Nephron progenitor cell (in vitro differentiated cells): ENCODE measurements at regions not wholly inside any gene's neighbourhood (a gene's known extent, or its start where the extent isn't known, plus 50 kb on each side); places are given as distances from the start of the nearest gene placed in this dataset.

Experiments used
- DNase-seq: peaks from one replicate; pipeline ENCODE4 v3.0.0; 2021
- H3K27ac Mint-ChIP-seq: 2 replicates; pipeline ENCODE4 v1.8.0; 2021; ENCODE audit warnings: mild to moderate bottlenecking, moderate library complexity, mixed read lengths
- H3K27me3 Mint-ChIP-seq: 2 replicates; pipeline ENCODE4 v1.8.0; 2021; ENCODE audit warnings: mild to moderate bottlenecking, low read depth, mixed read lengths; ENCODE audit not compliant: poor library complexity
- H3K36me3 Mint-ChIP-seq: 2 replicates; pipeline ENCODE4 v1.8.0; 2021; ENCODE audit warnings: low read depth, mixed read lengths
- H3K4me1 Mint-ChIP-seq: 2 replicates; pipeline ENCODE4 v1.8.0; 2021; ENCODE audit warnings: mixed read lengths
- H3K4me3 Mint-ChIP-seq: 2 replicates; pipeline ENCODE4 v1.8.0; 2021; ENCODE audit warnings: mild to moderate bottlenecking, moderate library complexity, mixed read lengths
- H3K9me3 Mint-ChIP-seq: 2 replicates; pipeline ENCODE4 v1.8.0; 2021; ENCODE audit warnings: mild to moderate bottlenecking, moderate library complexity, mixed read lengths
- CTCF ChIP-seq: fragments of 200-600 bp; sonication (generic); IDR thresholded peaks from 2 replicates; pipeline ENCODE4 v1.5.0; 2021; ENCODE audit warnings: antibody characterized with exemption

DNA sequence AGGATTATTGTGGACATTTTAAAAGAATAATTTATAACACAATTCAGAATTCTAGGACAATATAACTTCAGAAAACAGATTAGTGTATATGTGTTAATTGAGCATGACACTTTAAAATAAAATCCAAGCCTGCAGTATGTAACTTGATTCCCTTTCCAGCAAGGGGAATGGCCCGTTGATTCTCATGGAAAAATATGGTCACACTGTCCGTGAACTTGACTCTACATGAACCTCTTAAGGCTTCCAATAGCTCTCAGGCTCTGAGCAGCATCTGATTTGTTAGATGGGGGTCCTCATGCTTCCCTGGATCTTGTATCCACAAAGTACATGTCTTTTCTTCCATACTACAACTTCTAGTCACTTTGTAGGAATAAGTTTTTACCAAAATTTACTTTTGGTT is 85.5 kb upstream of the AKR1E2 start:
- Mint-ChIP-seq H3K9me3 (peaks cover 5% of the 10 kb centered on the region), H3K36me3 (no peaks in the 10 kb centered on the region), H3K27me3 (peaks cover 7% of the 10 kb centered on the region), H3K4me1 (peaks cover 12% of the 10 kb centered on the region), H3K4me3 (no peak overlapping the region), H3K27ac (no peak overlapping the region)
- no peak for TF ChIP-seq CTCF
- DNase-seq: no peak

DNA sequence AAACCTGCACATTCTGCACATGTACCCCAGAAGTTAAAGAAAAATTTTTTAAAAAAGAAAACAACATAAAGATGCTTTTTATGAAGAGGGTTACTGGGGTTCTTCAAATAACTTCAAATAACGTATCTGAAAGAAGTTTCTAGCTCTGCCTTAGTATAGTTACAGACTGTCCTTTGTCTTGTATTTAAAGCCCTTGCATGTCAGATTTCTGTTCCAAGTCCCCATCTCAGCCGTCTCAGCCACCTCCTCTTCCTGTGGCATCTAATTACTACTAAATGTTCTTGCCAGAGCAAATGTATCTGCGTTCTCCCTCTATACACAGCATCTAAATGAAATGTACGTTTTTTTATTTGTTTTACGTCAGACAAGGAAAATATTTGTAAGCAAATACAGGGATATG is 89.4 kb upstream of the AKR1E2 start:
- no peaks in the 10 kb centered on the region for H3K9me3 Mint-ChIP-seq
- H3K36me3 Mint-ChIP-seq: no peaks in the 10 kb centered on the region
- no peak for TF ChIP-seq CTCF
- H3K4me1 Mint-ChIP-seq: peaks cover 12% of the 10 kb centered on the region
- no peak overlapping the region for H3K27ac Mint-ChIP-seq
- H3K4me3 Mint-ChIP-seq: no peak overlapping the region
- no peaks in the 10 kb centered on the region for H3K27me3 Mint-ChIP-seq
- no peak for DNase-seq

DNA sequence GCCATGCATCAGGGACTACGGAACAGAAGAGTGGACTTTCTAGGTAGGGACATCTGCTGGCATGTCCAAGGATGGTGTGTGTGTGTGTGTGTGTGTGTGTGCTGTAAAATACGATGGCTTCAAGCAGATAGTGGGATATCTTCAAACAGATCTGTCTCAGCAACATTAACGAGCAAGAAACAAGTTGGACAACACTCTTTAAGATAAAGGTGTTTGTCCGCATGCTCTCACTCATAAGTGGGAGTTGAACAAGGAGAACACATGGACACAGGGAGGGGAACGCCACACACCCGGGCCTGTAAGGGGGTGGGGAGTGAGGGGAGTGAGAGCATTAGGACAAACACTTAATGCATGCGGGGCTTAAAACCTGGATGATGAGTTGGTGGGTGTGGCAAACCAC is 89.8 kb upstream of the AKR1E2 start:
- TF ChIP-seq CTCF: no peak
- H3K27me3 Mint-ChIP-seq: no peaks in the 10 kb centered on the region
- no peak overlapping the region for H3K27ac Mint-ChIP-seq
- H3K9me3 Mint-ChIP-seq: no peaks in the 10 kb centered on the region
- H3K36me3 Mint-ChIP-seq: no peaks in the 10 kb centered on the region
- no peak for DNase-seq
- peaks cover 12% of the 10 kb centered on the region for H3K4me1 Mint-ChIP-seq
- H3K4me3 Mint-ChIP-seq: no peak overlapping the region

- Mint-ChIP-seq H3K27ac (peak overlapping the region; percentile 44), H3K36me3 (no peaks in the 10 kb centered on the region), H3K4me1 (peaks cover 12% of the 10 kb centered on the region), H3K9me3 (no peaks in the 10 kb centered on the region), H3K4me3 (no peak overlapping the region), H3K27me3 (no peaks in the 10 kb centered on the region)
- TF ChIP-seq CTCF: no peak
- no peak for DNase-seq
These were observed 92.2 kb upstream of the AKR1E2 start for GRCh38 chr10:4733843-4734224.

- TF ChIP-seq CTCF: no peak
- H3K36me3 Mint-ChIP-seq: no peaks in the 10 kb centered on the region
- H3K4me1 Mint-ChIP-seq: peaks cover 12% of the 10 kb centered on the region
- H3K27ac Mint-ChIP-seq: no peak overlapping the region
- H3K9me3 Mint-ChIP-seq: no peaks in the 10 kb centered on the region
- DNase-seq: no peak
- no peak overlapping the region for H3K4me3 Mint-ChIP-seq
- H3K27me3 Mint-ChIP-seq: no peaks in the 10 kb centered on the region
These were observed 92.7 kb upstream of the AKR1E2 start for GRCh38 chr10:4733150-4733842.

GRCh38 chr10:4730998-4731397 is 95.0 kb upstream of the AKR1E2 start:
- TF ChIP-seq CTCF: no peak
- Mint-ChIP-seq H3K36me3 (no peaks in the 10 kb centered on the region), H3K9me3 (no peaks in the 10 kb centered on the region), H3K4me1 (peaks cover under 1% of the 10 kb centered on the region), H3K27me3 (no peaks in the 10 kb centered on the region), H3K27ac (no peak overlapping the region), H3K4me3 (no peak overlapping the region)
- no peak for DNase-seq
